ENCODE measurements at regions not wholly inside any gene's neighbourhood (a gene's known extent, or its start where the extent isn't known, plus 50 kb on each side); places are given as distances from the start of the nearest gene placed in this dataset.

DNA sequence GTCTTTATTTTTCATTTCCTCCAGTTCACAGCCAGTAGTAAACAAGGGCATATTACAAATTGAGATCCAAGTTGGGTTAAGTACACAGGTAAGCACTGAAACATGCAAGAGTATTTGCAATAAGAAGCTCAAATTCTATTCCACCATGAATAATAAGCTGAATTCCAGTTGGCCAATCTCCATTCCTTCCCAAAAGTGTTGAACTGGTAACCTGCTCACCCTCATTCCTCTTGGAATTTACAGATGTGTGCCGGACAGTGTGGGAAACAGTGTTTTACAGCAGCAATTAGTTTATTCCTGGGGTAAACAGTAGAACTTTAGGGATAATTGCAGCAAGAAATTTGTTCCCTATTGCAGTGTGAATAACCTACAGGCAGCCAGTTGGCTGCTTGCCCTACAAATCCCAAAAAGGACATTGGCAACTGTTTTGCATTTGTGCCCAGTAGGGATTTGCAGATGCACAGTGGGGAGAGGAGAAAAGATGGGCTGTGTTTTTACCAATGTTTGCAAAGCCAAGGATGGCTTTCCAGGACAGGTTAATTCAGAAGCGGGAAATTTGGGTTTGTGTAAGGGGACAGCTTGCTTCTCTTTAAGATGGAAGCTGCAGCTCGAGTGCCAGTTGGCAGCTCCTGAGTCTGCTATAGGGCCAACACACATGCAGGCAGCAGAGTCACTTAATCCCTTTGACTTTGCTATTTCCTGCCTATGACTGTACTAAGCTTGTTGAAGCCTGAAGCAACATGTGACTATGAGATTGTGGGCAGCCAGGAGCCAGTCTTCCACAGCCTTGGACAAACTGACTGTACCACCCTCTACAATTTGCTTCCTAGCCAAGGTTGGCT, 318.9 kb downstream of the MAP2K6 start:
- TF ChIP-seq POLR2A (IDR thresholded peaks at IDR 0.05): no peak
- TF ChIP-seq, protein P1, sequence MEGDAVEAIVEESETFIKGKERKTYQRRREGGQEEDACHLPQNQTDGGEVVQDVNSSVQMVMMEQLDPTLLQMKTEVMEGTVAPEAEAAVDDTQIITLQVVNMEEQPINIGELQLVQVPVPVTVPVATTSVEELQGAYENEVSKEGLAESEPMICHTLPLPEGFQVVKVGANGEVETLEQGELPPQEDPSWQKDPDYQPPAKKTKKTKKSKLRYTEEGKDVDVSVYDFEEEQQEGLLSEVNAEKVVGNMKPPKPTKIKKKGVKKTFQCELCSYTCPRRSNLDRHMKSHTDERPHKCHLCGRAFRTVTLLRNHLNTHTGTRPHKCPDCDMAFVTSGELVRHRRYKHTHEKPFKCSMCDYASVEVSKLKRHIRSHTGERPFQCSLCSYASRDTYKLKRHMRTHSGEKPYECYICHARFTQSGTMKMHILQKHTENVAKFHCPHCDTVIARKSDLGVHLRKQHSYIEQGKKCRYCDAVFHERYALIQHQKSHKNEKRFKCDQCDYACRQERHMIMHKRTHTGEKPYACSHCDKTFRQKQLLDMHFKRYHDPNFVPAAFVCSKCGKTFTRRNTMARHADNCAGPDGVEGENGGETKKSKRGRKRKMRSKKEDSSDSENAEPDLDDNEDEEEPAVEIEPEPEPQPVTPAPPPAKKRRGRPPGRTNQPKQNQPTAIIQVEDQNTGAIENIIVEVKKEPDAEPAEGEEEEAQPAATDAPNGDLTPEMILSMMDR (IDR thresholded peaks at IDR 0.05): no peak
- DNase-seq: peak in 4 of 7 donors; percentile 13 to 32 (median 24)
- no peaks in the 10 kb centered on the region for H3K27me3 ChIP-seq

DNA sequence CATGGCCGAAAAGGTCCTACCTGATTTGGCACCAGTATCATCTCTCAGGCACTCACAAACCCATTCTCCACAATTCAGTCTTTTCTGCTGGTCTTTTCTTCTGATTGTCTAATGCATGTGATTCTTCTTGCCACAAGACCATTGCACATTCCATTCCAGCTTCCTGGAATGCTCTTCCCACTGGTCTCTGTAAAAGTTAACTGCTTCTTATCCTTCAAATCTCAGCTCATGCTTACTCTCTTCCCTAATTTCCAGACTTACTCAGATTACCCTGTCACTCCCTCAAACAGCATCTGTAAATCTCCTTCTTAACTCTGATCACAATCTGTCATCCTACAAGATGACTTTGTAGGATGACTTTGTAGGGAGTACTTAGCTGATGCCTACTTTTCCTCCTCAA, 320.2 kb downstream of the MAP2K6 start:
- Histone ChIP-seq H3K36me3 (replicated peaks in 1 of 2) (no peaks in the 10 kb centered on the region), H3K9me3 (replicated peaks in 1 of 3) (no peaks in the 10 kb centered on the region), H3K27me3 (no peaks in the 10 kb centered on the region), H3K4me3 (no peak overlapping the region), H3K27ac (no peak overlapping the region), H3K4me1 (replicated peaks in 1 of 2) (no peaks in the 10 kb centered on the region)
- no peak for DNase-seq
- 89 to 96% (median 92%) methylated on average over 1 of the region's 1 CpG for WGBS, 4 donors
- TF ChIP-seq, protein P1 (IDR thresholded peaks at IDR 0.05): no peak
- no peak for TF ChIP-seq POLR2A (IDR thresholded peaks at IDR 0.05)
- intact Hi-C loops (cut with DNase I): no loop called here

More for the DNA sequence above, 318.9 kb downstream of the MAP2K6 start:
- Histone ChIP-seq H3K9me3 (replicated peaks in 1 of 3) (no peaks in the 10 kb centered on the region), H3K4me3 (no peak overlapping the region), H3K27ac (no peak overlapping the region), H3K4me1 (replicated peaks in 1 of 2) (no peaks in the 10 kb centered on the region), H3K36me3 (replicated peaks in 1 of 2) (no peaks in the 10 kb centered on the region)
- 64 to 76% (median 74%) methylated on average over 3 of the region's 3 CpGs for WGBS, 4 donors
- intact Hi-C loops (cut with DNase I): no loop called here

DNA sequence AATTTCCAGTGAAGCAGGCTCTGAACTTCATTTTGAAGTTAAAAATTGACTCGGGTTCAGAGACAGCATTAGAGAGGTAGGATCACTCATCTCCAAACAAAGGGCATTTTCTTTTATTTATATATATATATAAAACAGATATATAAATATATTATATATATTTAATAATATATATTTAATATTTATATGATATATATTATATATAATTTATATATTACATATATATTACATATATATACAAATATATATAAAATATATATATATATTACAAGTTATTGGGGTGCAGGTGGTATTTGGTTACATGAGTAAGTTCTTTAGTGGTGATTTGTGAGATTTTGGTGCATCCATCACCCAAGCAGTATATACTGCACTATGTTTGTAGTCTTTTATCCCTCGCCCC, 320.8 kb downstream of the MAP2K6 start:
- no peaks in the 10 kb centered on the region for H3K4me1 ChIP-seq (replicated peaks in 1 of 2)
- intact Hi-C loops (cut with DNase I): no loop called here
- TF ChIP-seq, protein P1 (IDR thresholded peaks at IDR 0.05): no peak
- TF ChIP-seq POLR2A (IDR thresholded peaks at IDR 0.05): no peak
- 84 to 96% (median 90%) methylated on average over 2 of the region's 2 CpGs for WGBS, 4 donors
- no peaks in the 10 kb centered on the region for H3K27me3 ChIP-seq
- no peak overlapping the region for H3K4me3 ChIP-seq
- H3K36me3 ChIP-seq (replicated peaks in 1 of 2): no peaks in the 10 kb centered on the region
- no peak for DNase-seq
- no peak overlapping the region for H3K27ac ChIP-seq
- H3K9me3 ChIP-seq (replicated peaks in 1 of 3): no peaks in the 10 kb centered on the region

DNA sequence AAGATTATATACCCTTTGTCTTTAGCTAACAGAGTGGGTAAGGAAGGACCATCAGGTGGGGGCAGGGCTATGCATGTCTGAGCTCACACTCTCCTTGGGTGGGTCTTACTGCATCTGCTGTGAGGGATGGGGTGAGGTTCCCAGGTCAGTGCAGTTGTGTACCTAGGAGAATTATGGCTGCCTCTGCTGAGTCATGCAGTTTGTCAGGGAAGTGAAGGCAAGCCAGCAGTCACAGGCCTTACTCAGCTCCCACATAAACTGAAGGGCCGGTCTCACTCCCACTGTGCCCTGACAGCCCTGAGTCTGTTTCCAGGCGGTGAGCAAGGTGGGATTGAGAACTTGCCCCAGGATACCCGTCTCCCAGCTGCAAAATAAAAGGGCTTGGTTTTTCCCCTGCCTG, 328.6 kb downstream of the MAP2K6 start:
- 70 to 100% (median 87%) methylated on average over 2 to 3 of the region's 3 CpGs for WGBS, 4 donors
- Histone ChIP-seq H3K27ac (no peak overlapping the region), H3K4me1 (replicated peaks in 1 of 2) (no peaks in the 10 kb centered on the region), H3K9me3 (replicated peaks in 1 of 3) (no peaks in the 10 kb centered on the region), H3K27me3 (no peaks in the 10 kb centered on the region), H3K4me3 (no peak overlapping the region), H3K36me3 (replicated peaks in 1 of 2) (no peaks in the 10 kb centered on the region)
- TF ChIP-seq, protein P1 (IDR thresholded peaks at IDR 0.05): no peak
- TF ChIP-seq POLR2A (IDR thresholded peaks at IDR 0.05): no peak
- DNase-seq: peak in 2 of 7 donors; percentile 20 to 24
- intact Hi-C loops (cut with DNase I): no loop called here

All from adrenal gland (tissue), 9 donors.